Gastrocnemius medialis (tissue), 4 donors: ENCODE measurements at regions not wholly inside any gene's neighbourhood (a gene's known extent, or its start where the extent isn't known, plus 50 kb on each side); places are given as distances from the start of the nearest gene placed in this dataset.

Experiments
- ATAC-seq, 2 donors: fragments of 150-250 bp; one replicate each; pipeline ENCODE4 v1.9.1; 2016
- DNase-seq, 2 donors: peaks; one replicate each; pipeline ENCODE4 v3.0.0-alpha.2; 2019
- H3K27ac ChIP-seq, 4 donors: fragments of 200-600 bp; sonication (generic); 1 replicate in 1 of 4; 2 replicates in 3 of 4; pipeline ENCODE4 v1.5.1; 2016 to 2018; ENCODE audit warnings: mild to moderate bottlenecking in 2 of 4, moderate library complexity in 1 of 4
- H3K27me3 ChIP-seq, 3 donors: fragments of 200-600 bp; sonication (generic) in 2 of 3; 1 replicate in 1 of 3; 2 replicates in 2 of 3; pipeline versions ENCODE4 v1.5.1 to v1.6.0; 2016 to 2019; ENCODE audit warnings: mild to moderate bottlenecking in 1 of 3, moderate library complexity in 1 of 3
- H3K36me3 ChIP-seq, 2 donors: fragments of 200-600 bp; sonication (generic) in 1 of 2; one replicate each; pipeline ENCODE4 v1.5.1; 2017 to 2018
- H3K4me1 ChIP-seq, 2 donors: fragments of 200-600 bp; sonication (generic) in 1 of 2; one replicate each; pipeline ENCODE4 v1.5.1; 2016 to 2017; ENCODE audit warnings: mild to moderate bottlenecking in 2 of 2
- H3K4me3 ChIP-seq, 4 donors: fragments of 200-600 bp; sonication (generic) in 3 of 4; 1 replicate in 1 of 4; 2 replicates in 3 of 4; pipeline ENCODE4 v1.5.1; 2016 to 2019; ENCODE audit warnings: mild to moderate bottlenecking in 2 of 4
- H3K9me3 ChIP-seq, 3 donors: fragments of 200-600 bp; sonication (generic) in 2 of 3; 1 replicate in 1 of 3; 2 replicates in 2 of 3; pipeline ENCODE4 v1.5.1; 2016 to 2019
- POLR2A ChIP-seq, 2 donors: fragments of 450-650 bp; IDR thresholded peaks; one replicate each; pipeline ENCODE4 v1.6.1; 2017; ENCODE audit warnings: antibody characterized with exemption in 2 of 2, mild to moderate bottlenecking in 2 of 2, moderate library complexity in 2 of 2
- in situ Hi-C, 4 donors: fragments of 200-750 bp; cut with MboI; loops; one replicate each; pipeline versions ENCODE4 v1.15.0 to v1.8.0; 2017; ENCODE audit warnings: low sequenced_read_pairs in 4 of 4
- intact Hi-C: fragments of 100-400 bp; cut with DNase I; formaldehyde crosslinking; loops from one replicate; pipeline ENCODE4 v1.15.1; 2023; ENCODE audit warnings: low total_unique reads
- TF ChIP-seq, protein P1 (sequence below), 5 experiments: fragments of 450-650 bp in 3 of 5; fragments of 200-600 bp in 2 of 5; sonication (generic) in 2 of 5; IDR thresholded peaks in 4 of 5; conservative IDR thresholded peaks in 1 of 5; 1 replicate in 4 of 5; 2 replicates in 1 of 5; pipeline ENCODE4 v1.5.1; 2016 to 2019; ENCODE audit warnings: antibody characterized with exemption in 5 of 5, mild to moderate bottlenecking in 3 of 5, moderate library complexity in 3 of 5

DNA sequence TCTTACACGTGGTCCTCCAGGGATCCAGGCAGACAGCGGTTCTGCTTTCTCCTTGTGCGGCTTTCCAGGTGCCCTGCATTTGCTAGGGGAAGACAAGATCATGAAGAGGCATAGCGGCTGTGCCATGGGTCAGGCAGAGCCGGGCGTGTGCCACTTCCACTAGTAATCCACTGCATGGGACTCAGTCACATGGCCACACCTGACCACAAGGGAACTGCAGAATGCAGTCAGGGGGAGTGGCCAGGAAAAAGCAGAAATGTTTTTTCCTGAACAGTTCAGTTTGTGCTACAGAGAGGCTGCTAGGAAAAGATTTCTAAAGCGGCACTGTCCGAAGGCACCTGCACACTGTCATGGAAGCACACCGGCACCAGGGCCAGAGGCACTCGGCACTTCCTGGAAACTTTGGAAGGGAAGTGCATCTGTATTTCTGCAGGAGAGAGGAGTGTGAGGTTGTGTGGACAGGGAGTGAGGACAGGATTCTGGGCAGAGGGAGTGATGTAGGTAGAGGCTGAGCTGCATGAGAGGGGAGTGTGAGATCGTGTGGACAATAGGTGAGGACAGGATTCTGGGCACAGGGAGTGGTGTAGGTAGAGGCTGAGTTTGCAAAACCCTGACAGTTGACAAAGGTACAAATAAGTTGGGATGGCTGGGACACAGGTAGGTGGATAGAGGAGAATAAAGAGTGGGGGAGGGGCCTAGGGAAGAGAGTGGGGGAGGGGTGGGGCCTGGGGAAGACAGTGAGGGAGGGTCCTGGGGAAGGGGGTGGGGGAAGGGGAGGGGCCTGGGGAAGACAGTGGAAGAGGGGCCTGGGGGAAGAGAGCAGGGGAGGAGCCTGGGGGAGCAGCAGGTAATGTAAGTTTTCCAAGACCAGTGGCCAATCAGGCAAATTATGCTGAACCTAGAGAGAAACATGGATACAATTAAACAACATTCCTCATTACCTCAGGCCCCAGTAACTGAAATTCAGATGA is 1436.3 kb downstream of the TBC1D22A start:
- in situ Hi-C loops = no loop called here
- intact Hi-C loops = no loop called here
- H3K9me3 ChIP-seq = no peaks in the 10 kb centered on the region
- H3K4me1 ChIP-seq = no peaks in the 10 kb centered on the region
- DNase-seq = no peak
- no peak overlapping the region for H3K4me3 ChIP-seq
- ATAC-seq = no peak
- TF ChIP-seq POLR2A (IDR thresholded peaks at IDR 0.05) = no peak
- TF ChIP-seq, protein P1, sequence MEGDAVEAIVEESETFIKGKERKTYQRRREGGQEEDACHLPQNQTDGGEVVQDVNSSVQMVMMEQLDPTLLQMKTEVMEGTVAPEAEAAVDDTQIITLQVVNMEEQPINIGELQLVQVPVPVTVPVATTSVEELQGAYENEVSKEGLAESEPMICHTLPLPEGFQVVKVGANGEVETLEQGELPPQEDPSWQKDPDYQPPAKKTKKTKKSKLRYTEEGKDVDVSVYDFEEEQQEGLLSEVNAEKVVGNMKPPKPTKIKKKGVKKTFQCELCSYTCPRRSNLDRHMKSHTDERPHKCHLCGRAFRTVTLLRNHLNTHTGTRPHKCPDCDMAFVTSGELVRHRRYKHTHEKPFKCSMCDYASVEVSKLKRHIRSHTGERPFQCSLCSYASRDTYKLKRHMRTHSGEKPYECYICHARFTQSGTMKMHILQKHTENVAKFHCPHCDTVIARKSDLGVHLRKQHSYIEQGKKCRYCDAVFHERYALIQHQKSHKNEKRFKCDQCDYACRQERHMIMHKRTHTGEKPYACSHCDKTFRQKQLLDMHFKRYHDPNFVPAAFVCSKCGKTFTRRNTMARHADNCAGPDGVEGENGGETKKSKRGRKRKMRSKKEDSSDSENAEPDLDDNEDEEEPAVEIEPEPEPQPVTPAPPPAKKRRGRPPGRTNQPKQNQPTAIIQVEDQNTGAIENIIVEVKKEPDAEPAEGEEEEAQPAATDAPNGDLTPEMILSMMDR (IDR thresholded peaks at IDR 0.05 in 4 of 5, conservative IDR thresholded peaks at IDR 0.05 in 1 of 5) = no peak
- no peaks in the 10 kb centered on the region for H3K36me3 ChIP-seq
- H3K27me3 ChIP-seq = peaks cover 0 to 2% (median 0%) of the 10 kb centered on the region in 3 donors
- no peak overlapping the region for H3K27ac ChIP-seq

DNA sequence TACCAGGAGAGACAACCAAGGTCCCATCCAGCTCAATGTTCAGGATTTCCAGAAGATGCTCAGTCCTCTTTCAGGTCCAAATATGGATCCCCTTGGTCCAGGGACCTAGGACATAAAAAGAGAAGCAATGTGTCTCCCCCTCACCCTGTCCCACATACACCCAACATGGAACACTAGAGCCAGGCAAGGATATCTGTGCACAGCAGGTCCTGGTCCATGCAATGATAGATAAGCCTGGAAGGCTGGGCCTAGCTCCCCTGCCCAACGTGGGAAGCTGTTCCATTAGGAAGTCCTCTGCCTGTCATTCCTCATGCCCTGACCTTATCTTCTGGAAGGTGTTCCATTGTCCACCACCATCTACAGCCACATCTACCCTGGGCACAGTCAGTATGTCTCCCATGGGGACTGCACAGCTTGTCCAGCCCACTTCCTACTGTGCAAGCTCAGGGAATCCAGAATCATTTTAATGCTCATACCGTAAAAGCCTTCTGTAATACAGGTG is 1434.8 kb downstream of the TBC1D22A start:
- Histone ChIP-seq H3K27me3 (peaks cover 0 to 2% (median 0%) of the 10 kb centered on the region in 3 donors), H3K27ac (no peak overlapping the region), H3K4me3 (no peak overlapping the region), H3K4me1 (no peaks in the 10 kb centered on the region), H3K9me3 (peaks cover 0 to under 1% (median 0%) of the 10 kb centered on the region in 3 donors), H3K36me3 (no peaks in the 10 kb centered on the region)
- in situ Hi-C loops = no loop called here
- TF ChIP-seq, protein P1 (IDR thresholded peaks at IDR 0.05 in 4 of 5, conservative IDR thresholded peaks at IDR 0.05 in 1 of 5) = no peak
- no peak for TF ChIP-seq POLR2A (IDR thresholded peaks at IDR 0.05)
- intact Hi-C loops = no loop called here
- DNase-seq (no peak), ATAC-seq (no peak)

DNA sequence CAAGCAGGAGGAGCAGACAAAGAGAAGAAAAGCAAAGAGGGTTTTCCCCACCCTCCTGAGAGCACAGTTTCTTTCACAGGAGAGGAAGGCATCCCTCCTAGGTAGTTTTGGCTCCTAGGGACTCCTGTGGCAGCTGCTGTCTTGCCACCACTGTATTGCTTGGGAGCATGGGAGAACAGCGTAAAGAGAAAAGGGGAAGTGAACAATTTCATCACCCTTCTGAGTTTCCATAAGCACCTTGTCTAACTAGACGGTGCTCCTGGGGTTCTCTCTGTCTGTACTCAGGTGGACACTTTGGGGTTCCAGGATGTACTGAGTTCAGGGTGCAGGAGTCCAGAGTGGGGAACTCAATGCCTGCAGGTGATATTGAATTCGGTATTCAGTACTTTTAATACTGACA is 1430.5 kb downstream of the TBC1D22A start:
- intact Hi-C loops = no loop called here
- no peak for ATAC-seq
- peaks cover 0 to 2% (median 0%) of the 10 kb centered on the region in 3 donors for H3K27me3 ChIP-seq
- peaks cover 0 to 11% (median 3%) of the 10 kb centered on the region in 3 donors for H3K9me3 ChIP-seq
- DNase-seq = no peak
- no peak overlapping the region for H3K4me3 ChIP-seq
- no peaks in the 10 kb centered on the region for H3K36me3 ChIP-seq
- in situ Hi-C loops = no loop called here
- TF ChIP-seq POLR2A (IDR thresholded peaks at IDR 0.05) = no peak
- TF ChIP-seq, protein P1 (IDR thresholded peaks at IDR 0.05 in 4 of 5, conservative IDR thresholded peaks at IDR 0.05 in 1 of 5) = no peak
- no peaks in the 10 kb centered on the region for H3K4me1 ChIP-seq
- H3K27ac ChIP-seq = no peak overlapping the region

DNA sequence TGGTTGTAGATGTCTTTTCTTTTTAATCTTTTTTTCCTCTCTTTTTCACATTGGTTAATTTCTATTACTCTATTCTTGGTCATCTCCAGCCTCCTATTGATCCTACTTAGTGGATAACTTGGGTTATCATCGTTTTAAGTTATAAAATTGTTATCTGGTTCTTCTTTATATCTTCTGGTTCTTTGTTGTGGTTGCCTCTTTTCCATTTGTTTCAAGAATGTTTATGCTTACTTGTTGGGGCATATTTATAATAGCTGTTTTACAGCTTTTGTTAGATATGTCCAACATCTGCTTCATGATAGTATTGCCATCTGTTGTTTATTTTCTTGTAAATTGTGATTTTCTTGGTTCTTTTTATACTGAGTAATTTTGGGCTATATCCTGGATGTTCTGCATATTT is 1429.6 kb downstream of the TBC1D22A start:
- in situ Hi-C loops (no loop called here), intact Hi-C loops (no loop called here)
- TF ChIP-seq, protein P1 (IDR thresholded peaks at IDR 0.05 in 4 of 5, conservative IDR thresholded peaks at IDR 0.05 in 1 of 5) = no peak
- no peak for TF ChIP-seq POLR2A (IDR thresholded peaks at IDR 0.05)
- H3K27me3 ChIP-seq = no peaks in the 10 kb centered on the region
- H3K9me3 ChIP-seq = peaks cover 0 to 11% (median 3%) of the 10 kb centered on the region in 3 donors
- no peak for DNase-seq
- ATAC-seq = no peak
- no peak overlapping the region for H3K27ac ChIP-seq
- no peak overlapping the region for H3K4me3 ChIP-seq
- H3K36me3 ChIP-seq = no peaks in the 10 kb centered on the region
- no peaks in the 10 kb centered on the region for H3K4me1 ChIP-seq
